ENCODE measurements at regions not wholly inside any gene's neighbourhood (a gene's known extent, or its start where the extent isn't known, plus 50 kb on each side); places are given as distances from the start of the nearest gene placed in this dataset.

GRCh38 chr2:55099878-55100820, 49.9 kb upstream of the RTN4 start:
- Histone ChIP-seq H3K4me3 (no peak overlapping the region), H3K9me3 (no peaks in the 10 kb centered on the region), H3K27me3 (no peaks in the 10 kb centered on the region), H3K27ac (peak overlapping the region; percentile 58), H3K9ac (ENCODE audit: low read depth in 2 of 2, low read length in 2 of 2) (no peak overlapping the region), H3K36me3 (no peaks in the 10 kb centered on the region), H3K4me1 (peaks cover 3% of the 10 kb centered on the region)
- TF ChIP-seq CTCF (IDR thresholded peaks at IDR 0.05), result no peak
- no peak for DNase-seq
- intact Hi-C loops (cut with DNase I), result no loop called here
